ENCODE measurements at regions not wholly inside any gene's neighbourhood (a gene's known extent, or its start where the extent isn't known, plus 50 kb on each side); places are given as distances from the start of the nearest gene placed in this dataset.
"Not testable (repeated sequence)": the region's sequence is repeated elsewhere in the genome, so short reads cannot be mapped to it uniquely, and the experiment has no call there.

DNA sequence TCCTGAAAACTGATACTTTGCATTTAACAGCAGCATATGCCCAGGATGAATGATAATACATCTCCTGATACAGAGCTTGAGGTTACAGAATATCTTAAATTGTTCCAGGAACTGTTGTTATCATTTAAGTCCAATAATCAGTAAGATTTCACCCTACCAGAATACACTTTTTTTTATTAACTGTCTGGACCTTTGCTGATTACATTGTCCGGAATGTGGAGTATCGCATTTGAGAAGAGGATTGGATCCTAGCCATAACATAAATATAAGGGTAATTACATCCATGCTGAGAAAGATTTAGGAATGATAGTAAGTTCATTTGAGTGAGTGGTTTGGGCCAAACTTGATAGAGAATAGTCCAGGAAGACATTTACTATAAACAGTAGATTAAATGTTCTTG is 112.2 kb upstream of the FBXO28 start:
- Mint-ChIP-seq H3K4me1 (ENCODE audit: low read depth) (peaks cover 18% of the 10 kb centered on the region), H3K36me3 (ENCODE audit: low read depth) (peaks cover 12% of the 10 kb centered on the region)
- H3K4me3 Mint-ChIP-seq; CTCF ChIA-PET; H3K9me3 Mint-ChIP-seq; H3K27ac Mint-ChIP-seq; H3K27me3 Mint-ChIP-seq (ENCODE audit: low read depth); intact Hi-C loops (cut with micrococcal nuclease); DNase-seq: not testable (repeated sequence)

DNA sequence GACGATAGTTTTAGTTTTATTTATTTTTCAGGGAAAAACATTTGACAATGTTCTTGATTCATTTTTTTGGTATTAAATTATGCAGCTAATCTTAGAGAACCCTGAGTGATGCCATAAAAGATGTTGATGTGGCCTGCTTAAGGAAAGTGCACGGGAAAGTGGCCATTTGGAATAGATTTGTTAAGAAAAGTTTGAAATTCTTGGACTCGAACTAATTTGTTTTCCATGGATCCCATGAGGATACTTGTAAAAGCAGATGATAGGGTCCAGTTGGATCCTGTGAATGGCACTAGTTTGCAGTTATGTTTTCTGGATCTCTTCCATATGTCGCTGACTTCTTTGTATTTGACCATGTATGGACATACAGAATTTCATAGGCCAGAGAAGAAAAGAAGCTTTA is 114.2 kb upstream of the FBXO28 start:
- DNase-seq; H3K27ac Mint-ChIP-seq; CTCF ChIA-PET; H3K9me3 Mint-ChIP-seq; H3K27me3 Mint-ChIP-seq (ENCODE audit: low read depth); H3K4me3 Mint-ChIP-seq; intact Hi-C loops (cut with micrococcal nuclease); H3K36me3 Mint-ChIP-seq (ENCODE audit: low read depth): not testable (repeated sequence)
- H3K4me1 Mint-ChIP-seq (ENCODE audit: low read depth) = peaks cover 18% of the 10 kb centered on the region

DNA sequence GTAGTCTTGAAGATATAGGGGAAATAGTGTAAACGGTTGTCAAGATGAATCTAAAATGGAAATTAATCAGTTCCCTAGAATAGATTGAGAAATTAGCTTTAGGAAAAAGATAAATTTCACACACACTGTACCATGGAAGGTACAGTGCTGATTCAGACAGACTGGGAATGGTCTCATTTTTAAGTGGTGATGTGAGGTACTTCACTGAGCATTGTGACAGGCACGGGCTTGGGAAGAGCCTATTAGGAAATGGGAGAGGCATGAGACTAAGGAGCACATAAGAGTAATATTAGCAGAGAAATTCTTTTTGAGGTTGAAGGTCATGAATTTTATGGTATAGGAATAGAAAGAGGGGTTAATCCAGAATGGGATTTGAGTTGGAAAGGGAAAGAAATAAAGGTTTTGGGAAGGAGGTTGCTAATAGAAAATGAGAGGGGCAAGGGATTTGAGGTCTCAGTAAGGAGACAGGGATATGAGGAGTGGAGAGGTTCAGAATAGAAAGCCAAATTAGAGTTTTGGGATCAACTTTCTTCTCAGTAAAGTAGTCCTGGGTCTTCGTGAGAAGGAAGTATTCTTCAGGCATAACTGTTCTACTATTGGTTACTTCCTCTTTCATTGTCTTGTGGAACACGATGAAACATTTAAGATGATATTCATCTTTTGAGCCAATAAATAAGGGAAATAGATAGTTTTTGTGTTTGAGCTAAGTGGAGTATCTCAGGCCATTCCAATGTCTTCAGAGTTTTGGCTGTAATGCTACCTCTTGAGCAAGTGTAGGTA is 115.0 kb upstream of the FBXO28 start:
- CTCF ChIA-PET; DNase-seq; H3K9me3 Mint-ChIP-seq; H3K27me3 Mint-ChIP-seq (ENCODE audit: low read depth); intact Hi-C loops (cut with micrococcal nuclease); H3K4me3 Mint-ChIP-seq; H3K27ac Mint-ChIP-seq; H3K36me3 Mint-ChIP-seq (ENCODE audit: low read depth): not testable (repeated sequence)
- peaks cover 11% of the 10 kb centered on the region for H3K4me1 Mint-ChIP-seq (ENCODE audit: low read depth)

DNA sequence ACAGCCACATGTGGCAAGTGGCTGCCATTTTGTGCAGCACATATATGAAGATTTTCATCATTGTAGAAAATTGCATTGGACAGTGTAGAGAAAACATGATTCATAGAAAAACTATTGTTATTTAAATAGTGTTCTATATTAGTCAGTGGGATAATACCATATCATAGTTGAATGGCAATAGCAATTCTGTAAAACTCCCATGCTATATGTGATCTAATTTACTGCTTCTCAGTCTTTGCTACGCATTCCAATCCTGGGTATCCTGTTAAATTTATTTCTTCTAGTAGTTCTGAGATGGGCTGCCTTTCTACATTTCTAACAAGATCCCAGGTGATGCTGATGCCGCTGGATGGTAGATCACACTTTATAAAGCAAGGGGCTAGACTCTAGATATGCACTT is 117.5 kb upstream of the FBXO28 start:
- DNase-seq; H3K27me3 Mint-ChIP-seq (ENCODE audit: low read depth); H3K36me3 Mint-ChIP-seq (ENCODE audit: low read depth); H3K27ac Mint-ChIP-seq; H3K9me3 Mint-ChIP-seq; CTCF ChIA-PET; intact Hi-C loops (cut with micrococcal nuclease); H3K4me3 Mint-ChIP-seq: not testable (repeated sequence)
- peaks cover 16% of the 10 kb centered on the region for H3K4me1 Mint-ChIP-seq (ENCODE audit: low read depth)

DNA sequence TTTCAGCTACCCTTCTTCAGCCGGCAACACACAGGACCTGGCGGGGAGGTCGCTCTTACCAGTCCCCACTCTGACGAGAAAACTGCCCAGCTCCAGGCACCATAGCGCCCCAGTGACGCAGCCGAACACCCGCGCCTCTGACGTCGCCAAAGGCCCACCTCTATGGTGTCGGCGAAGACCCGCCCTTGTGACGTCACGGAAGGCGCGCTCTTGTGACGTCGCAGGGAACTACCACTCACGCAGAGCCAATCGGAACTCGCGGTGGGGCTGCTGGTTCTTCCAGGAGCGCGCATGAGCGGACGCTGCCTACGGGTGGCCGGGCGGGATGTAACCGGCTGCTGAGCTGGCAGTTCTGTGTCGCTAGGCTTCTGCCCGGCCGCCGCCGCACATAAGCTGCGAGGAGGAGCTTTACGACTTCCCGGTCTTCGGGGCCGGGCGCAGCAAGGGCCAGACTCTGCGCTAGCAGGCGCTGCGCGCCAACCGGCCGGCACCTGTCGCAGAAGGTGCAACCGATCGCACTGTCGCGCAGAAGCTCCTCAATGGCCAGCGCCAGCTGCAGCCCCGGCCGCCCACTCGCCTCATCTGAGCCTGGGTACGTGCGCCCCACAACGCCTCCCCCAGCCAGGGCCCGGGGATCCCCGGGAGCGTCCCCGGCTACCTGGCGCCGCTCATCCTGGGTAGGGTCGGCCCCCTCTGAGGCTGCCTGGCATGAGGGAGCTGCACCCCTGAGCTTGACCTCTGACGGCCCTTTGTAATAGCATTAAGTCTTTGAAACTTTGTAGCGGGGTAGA is 121.3 kb upstream of the FBXO28 start:
- H3K9me3 Mint-ChIP-seq; H3K36me3 Mint-ChIP-seq (ENCODE audit: low read depth); H3K4me1 Mint-ChIP-seq (ENCODE audit: low read depth); CTCF ChIA-PET; H3K27me3 Mint-ChIP-seq (ENCODE audit: low read depth): not testable (repeated sequence)
- DNase-seq = peak; percentile 100
- intact Hi-C loops (cut with micrococcal nuclease) = loop anchor here (2.0 to 5.0 kb wide), 8 partner anchors 122 to 442 kb away; partner anchors contain the start of genes DEGS1, FBXO28, NVL and TP53BP2
- H3K27ac Mint-ChIP-seq = peak overlapping the region; percentile 98
- peak overlapping the region; percentile 94 for H3K4me3 Mint-ChIP-seq

DNA sequence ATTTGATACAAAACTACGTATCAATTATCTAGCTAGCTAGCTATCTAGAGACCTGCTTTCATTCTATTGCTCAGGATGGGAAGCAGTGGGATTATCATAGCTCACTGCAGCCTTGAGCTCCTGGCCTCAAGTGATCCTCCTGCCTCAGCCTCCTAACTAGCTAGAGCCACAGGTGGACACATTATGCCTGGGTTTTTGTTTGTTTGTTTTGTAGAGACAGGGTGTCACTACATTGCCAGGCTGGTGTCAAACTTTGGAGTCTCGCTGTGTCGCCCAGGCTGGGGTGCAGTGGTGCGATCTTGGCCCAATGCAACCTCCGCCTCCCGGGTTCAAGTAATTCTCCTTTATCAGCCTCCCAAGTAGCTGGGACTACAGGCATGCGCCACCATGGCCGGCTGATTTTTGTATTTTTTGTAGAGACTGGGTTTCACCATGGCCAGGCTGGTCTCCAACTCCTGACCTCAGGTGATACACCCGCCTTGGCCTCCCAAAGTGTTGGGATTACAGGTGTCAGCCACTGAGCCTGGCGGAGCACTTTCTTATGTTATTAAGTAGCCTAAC is 122.5 kb upstream of the FBXO28 start:
- intact Hi-C loops (cut with micrococcal nuclease) = loop anchor here (5.0 kb wide), 2 partner anchors 264 to 294 kb away; no protein-coding TSS in a partner anchor
- H3K27me3 Mint-ChIP-seq (ENCODE audit: low read depth); CTCF ChIA-PET; DNase-seq; H3K9me3 Mint-ChIP-seq; H3K27ac Mint-ChIP-seq; H3K36me3 Mint-ChIP-seq (ENCODE audit: low read depth); H3K4me1 Mint-ChIP-seq (ENCODE audit: low read depth): not testable (repeated sequence)
- H3K4me3 Mint-ChIP-seq = peak overlapping the region; percentile 32

DNA sequence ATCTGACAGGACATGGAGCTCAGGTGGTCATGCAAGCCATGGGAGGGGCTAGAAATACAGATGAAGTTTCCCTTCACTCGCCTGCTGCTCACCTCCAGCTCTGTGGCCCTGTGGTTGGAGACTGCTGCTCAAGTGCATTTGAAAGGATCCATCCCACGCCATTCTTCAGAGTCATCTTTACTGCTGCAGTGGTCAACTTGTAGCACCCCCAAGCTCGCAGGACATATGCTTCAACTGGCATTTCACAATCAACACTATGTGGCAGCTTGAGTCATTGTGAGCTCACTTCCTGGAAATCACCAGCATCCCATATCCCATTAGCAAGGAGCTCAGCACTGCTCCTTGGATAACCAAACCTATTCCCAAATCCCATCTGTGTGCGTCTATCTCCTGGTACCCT is 116.2 kb upstream of the TP53BP2 start:
- H3K4me3 Mint-ChIP-seq; DNase-seq; H3K27ac Mint-ChIP-seq; H3K36me3 Mint-ChIP-seq (ENCODE audit: low read depth); H3K4me1 Mint-ChIP-seq (ENCODE audit: low read depth); H3K27me3 Mint-ChIP-seq (ENCODE audit: low read depth); H3K9me3 Mint-ChIP-seq; CTCF ChIA-PET; intact Hi-C loops (cut with micrococcal nuclease): not testable (repeated sequence)

DNA sequence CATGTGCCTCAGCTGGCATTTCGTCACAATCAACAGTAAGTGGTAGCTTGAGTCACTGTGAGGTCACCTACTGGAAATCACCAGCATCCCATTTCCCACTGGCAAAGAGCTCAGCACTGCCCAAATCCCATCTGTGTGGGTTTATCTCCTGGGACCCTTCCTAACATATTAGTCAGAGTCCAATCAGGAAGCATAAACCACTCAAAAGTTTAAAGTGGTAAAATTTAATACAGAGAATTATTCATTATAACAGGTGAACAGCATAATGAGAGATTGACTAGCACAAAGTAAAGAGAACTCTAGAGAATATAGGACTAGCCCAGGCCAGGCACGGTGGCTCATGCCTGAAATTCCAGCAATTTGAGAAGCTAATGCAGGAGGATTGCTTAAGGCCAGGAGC is 107.1 kb upstream of the TP53BP2 start:
- DNase-seq; CTCF ChIA-PET; H3K27me3 Mint-ChIP-seq (ENCODE audit: low read depth); H3K36me3 Mint-ChIP-seq (ENCODE audit: low read depth); intact Hi-C loops (cut with micrococcal nuclease); H3K4me1 Mint-ChIP-seq (ENCODE audit: low read depth); H3K9me3 Mint-ChIP-seq; H3K4me3 Mint-ChIP-seq; H3K27ac Mint-ChIP-seq: not testable (repeated sequence)

DNA sequence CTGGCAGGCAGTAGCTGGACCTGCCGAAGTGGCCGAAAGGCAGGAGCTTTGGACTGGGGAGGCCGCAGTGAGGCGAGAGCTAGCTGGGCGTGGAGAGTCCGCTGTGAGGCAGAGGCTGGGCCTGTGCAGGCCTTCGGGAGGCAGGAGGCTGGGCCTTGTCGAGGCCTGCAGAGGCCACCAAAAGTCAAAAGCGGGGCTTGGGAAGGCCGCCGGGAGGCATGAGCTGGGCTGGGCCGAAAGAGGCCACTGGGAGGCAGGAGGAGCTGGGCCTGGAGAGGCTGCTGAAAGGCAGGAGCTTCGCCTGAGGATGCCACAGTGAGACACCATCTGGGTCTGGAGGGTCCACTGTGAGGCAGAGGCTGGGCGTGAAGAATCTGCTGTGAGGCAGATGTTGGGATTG is 105.8 kb upstream of the TP53BP2 start:
- intact Hi-C loops (cut with micrococcal nuclease); H3K36me3 Mint-ChIP-seq (ENCODE audit: low read depth); H3K4me3 Mint-ChIP-seq; CTCF ChIA-PET; DNase-seq; H3K9me3 Mint-ChIP-seq; H3K27ac Mint-ChIP-seq; H3K4me1 Mint-ChIP-seq (ENCODE audit: low read depth); H3K27me3 Mint-ChIP-seq (ENCODE audit: low read depth): not testable (repeated sequence)

DNA sequence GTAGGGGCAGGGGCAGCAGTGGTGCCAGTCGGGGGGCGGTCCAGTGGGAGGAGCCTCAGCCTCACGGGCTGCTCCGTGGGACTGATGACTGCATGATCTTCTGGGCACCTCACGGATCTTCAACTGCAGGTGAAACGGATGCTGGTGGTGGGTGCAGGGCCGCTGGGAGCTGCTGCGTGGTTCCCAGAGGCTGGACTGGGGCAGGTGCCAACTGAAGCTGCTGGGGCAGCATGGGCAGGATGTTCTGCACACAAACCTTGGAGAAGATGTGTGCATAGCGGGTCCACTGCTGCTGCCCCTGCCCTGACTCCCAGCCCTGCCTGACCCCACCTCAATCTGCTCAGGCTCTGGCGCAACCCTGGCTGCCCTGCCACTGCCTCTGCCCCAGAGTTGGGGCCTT is 104.2 kb upstream of the TP53BP2 start:
- H3K9me3 Mint-ChIP-seq; H3K4me1 Mint-ChIP-seq (ENCODE audit: low read depth); H3K4me3 Mint-ChIP-seq; intact Hi-C loops (cut with micrococcal nuclease); CTCF ChIA-PET; DNase-seq; H3K27me3 Mint-ChIP-seq (ENCODE audit: low read depth); H3K27ac Mint-ChIP-seq; H3K36me3 Mint-ChIP-seq (ENCODE audit: low read depth): not testable (repeated sequence)

DNA sequence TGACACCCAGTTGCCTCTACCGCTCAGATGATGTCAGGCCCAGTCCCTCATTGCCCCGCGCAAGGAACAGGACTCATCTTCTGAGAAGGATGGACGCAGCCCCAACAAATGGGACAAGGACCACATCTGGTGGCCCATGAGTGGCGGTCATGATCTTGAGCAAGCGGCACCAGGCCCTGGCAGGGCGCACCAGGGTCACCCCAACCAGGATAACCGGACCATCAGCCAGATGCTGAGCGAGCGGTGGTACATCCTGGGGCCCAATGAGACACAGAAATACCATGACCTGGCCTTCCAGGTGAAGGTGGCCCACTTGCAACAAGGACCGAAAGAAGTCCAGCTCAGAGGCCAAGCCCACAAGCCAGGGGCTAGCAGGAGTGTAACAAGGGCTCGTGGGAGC is 102.3 kb upstream of the TP53BP2 start:
- H3K4me3 Mint-ChIP-seq; CTCF ChIA-PET; H3K4me1 Mint-ChIP-seq (ENCODE audit: low read depth); intact Hi-C loops (cut with micrococcal nuclease); H3K27me3 Mint-ChIP-seq (ENCODE audit: low read depth); H3K27ac Mint-ChIP-seq; H3K9me3 Mint-ChIP-seq; H3K36me3 Mint-ChIP-seq (ENCODE audit: low read depth); DNase-seq: not testable (repeated sequence)

DNA sequence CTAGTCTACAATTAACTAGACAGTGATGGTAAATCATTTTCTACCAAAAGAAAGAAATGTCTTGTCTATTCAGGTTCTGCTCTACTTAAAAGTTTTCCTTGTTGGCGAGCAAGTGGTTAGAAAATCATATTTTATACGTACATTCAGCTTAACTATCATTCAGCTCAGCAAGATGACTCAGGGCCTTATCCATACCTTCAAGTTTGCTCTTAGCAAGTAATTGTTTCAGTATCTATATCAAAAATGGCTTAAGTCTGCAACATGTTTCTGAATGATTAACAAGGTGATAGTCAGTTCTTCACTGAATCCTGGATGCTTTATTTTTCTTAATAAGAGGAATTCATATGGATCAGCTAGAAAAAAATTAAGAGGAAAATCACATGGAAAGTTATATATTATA is 90.8 kb upstream of the TP53BP2 start:
- H3K4me1 Mint-ChIP-seq (ENCODE audit: low read depth); H3K27ac Mint-ChIP-seq; intact Hi-C loops (cut with micrococcal nuclease); CTCF ChIA-PET; H3K27me3 Mint-ChIP-seq (ENCODE audit: low read depth); H3K9me3 Mint-ChIP-seq; H3K4me3 Mint-ChIP-seq; DNase-seq; H3K36me3 Mint-ChIP-seq (ENCODE audit: low read depth): not testable (repeated sequence)

DNA sequence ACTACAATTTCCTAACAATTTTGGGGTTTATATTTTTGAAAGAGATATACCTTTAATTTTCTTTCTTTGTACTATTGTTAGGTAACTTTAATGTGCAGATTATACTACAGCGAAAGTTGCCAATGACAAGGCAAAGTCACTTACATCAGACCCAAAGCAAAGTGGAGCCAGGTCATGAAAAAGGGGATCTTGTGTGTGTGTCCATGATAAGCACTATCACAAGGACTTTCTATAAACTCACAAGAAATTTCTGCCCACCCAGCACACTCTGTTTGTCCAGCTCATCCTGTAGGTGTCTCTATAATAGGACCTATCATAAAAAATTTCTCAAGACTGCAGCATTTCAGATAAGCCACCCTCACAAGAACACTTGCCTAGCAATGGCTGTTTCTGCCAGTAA is 85.7 kb upstream of the TP53BP2 start:
- intact Hi-C loops (cut with micrococcal nuclease); CTCF ChIA-PET; H3K27me3 Mint-ChIP-seq (ENCODE audit: low read depth); H3K4me3 Mint-ChIP-seq; H3K9me3 Mint-ChIP-seq; H3K27ac Mint-ChIP-seq; DNase-seq; H3K36me3 Mint-ChIP-seq (ENCODE audit: low read depth); H3K4me1 Mint-ChIP-seq (ENCODE audit: low read depth): not testable (repeated sequence)
